HG02943 (cell line): ENCODE measurements at regions not wholly inside any gene's neighbourhood (a gene's known extent, or its start where the extent isn't known, plus 50 kb on each side); places are given as distances from the start of the nearest gene placed in this dataset.

ENCODE experiments used
- ATAC-seq: cut with Tn5 transposase; IDR thresholded peaks from one replicate; pipeline ENCODE4 v1.9.1; 2021; ENCODE audit warnings: mild to moderate bottlenecking, low read depth, moderate library complexity; ENCODE audit not compliant: unreplicated experiment

- ATAC-seq: no peak
Observed at GRCh38 chr4:11543706-11544105, 115.0 kb upstream of the HS3ST1 start.

GRCh38 chr4:11542952-11543351 lies 114.3 kb upstream of the HS3ST1 start:
- no peak for ATAC-seq

GRCh38 chr4:11537846-11538245 lies 109.2 kb upstream of the HS3ST1 start:
- peak; percentile 69 for ATAC-seq

- no peak for ATAC-seq
Observed at GRCh38 chr4:11535333-11535732, 106.6 kb upstream of the HS3ST1 start.

GRCh38 chr4:11534623-11535302 lies 106.1 kb upstream of the HS3ST1 start:
- ATAC-seq: no peak

- ATAC-seq: no peak
Observed at GRCh38 chr4:11532138-11532537, 103.4 kb upstream of the HS3ST1 start.

- ATAC-seq: no peak
Observed at GRCh38 chr4:11529625-11530201, 101.0 kb upstream of the HS3ST1 start.

- no peak for ATAC-seq
Observed at GRCh38 chr4:11525085-11525484, 96.4 kb upstream of the HS3ST1 start.

GRCh38 chr4:11518754-11519153 lies 90.1 kb upstream of the HS3ST1 start:
- no peak for ATAC-seq

- ATAC-seq: no peak
Observed at GRCh38 chr4:11514779-11515419, 86.2 kb upstream of the HS3ST1 start.

GRCh38 chr4:11514003-11514402 lies 85.3 kb upstream of the HS3ST1 start:
- ATAC-seq: no peak

- no peak for ATAC-seq
Observed at GRCh38 chr4:11512871-11513270, 84.2 kb upstream of the HS3ST1 start.

GRCh38 chr4:11511321-11511720 lies 82.6 kb upstream of the HS3ST1 start:
- ATAC-seq: no peak

GRCh38 chr4:11507920-11508319 lies 79.2 kb upstream of the HS3ST1 start:
- no peak for ATAC-seq

- no peak for ATAC-seq
Observed at GRCh38 chr4:11506194-11506593, 77.5 kb upstream of the HS3ST1 start.

- ATAC-seq: no peak
Observed at GRCh38 chr4:11505221-11505971, 76.7 kb upstream of the HS3ST1 start.

- no peak for ATAC-seq
Observed at GRCh38 chr4:11503166-11503565, 74.5 kb upstream of the HS3ST1 start.

GRCh38 chr4:11497972-11498371 lies 69.3 kb upstream of the HS3ST1 start:
- no peak for ATAC-seq

- ATAC-seq: no peak
Observed at GRCh38 chr4:11497212-11497806, 68.6 kb upstream of the HS3ST1 start.

- ATAC-seq: no peak
Observed at GRCh38 chr4:11496351-11496829, 67.7 kb upstream of the HS3ST1 start.

GRCh38 chr4:11495818-11496217 lies 67.1 kb upstream of the HS3ST1 start:
- no peak for ATAC-seq
